Keratinocyte (primary cell): ENCODE measurements at regions not wholly inside any gene's neighbourhood (a gene's known extent, or its start where the extent isn't known, plus 50 kb on each side); places are given as distances from the start of the nearest gene placed in this dataset.

Experiments used
- DNase-seq: peaks from one replicate; pipeline ENCODE4 v3.0.0-alpha.2; 2011; ENCODE audit warnings: low read depth, missing footprints, low spot score
- FAIRE-seq: peaks from 2 replicates; lab custom pipeline; 2011; peaks lifted over from hg19 to GRCh38; lab: Jason Lieb, UNC
- H2AFZ ChIP-seq: 2 replicates; pipeline ENCODE4 v1.6.0; 2012; ENCODE audit warnings: low read length, control low read depth, inconsistent platforms; ENCODE audit not compliant: control insufficient read depth
- H3K27ac ChIP-seq: 2 replicates; pipeline ENCODE4 v1.5.1; 2011; ENCODE audit warnings: low read length; ENCODE audit not compliant: control insufficient read depth, insufficient read depth
- H3K27me3 ChIP-seq: 3 replicates; pipeline ENCODE4 v1.6.0; 2011; ENCODE audit warnings: low read length; ENCODE audit not compliant: control insufficient read depth, insufficient read depth; ENCODE audit errors: extremely low read depth
- H3K36me3 ChIP-seq, 2 experiments: 2 replicates in 1 of 2; 3 replicates in 1 of 2; pipeline ENCODE4 v1.5.1; 2011; ENCODE audit warnings: low read length in 2 of 2, mild to moderate bottlenecking in 1 of 2; ENCODE audit not compliant: control insufficient read depth in 2 of 2, insufficient read depth in 2 of 2; ENCODE audit errors: extremely low read depth in 1 of 2
- H3K4me1 ChIP-seq: 3 replicates; pipeline ENCODE4 v1.5.1; 2011; ENCODE audit warnings: low read length; ENCODE audit not compliant: control insufficient read depth, insufficient read depth; ENCODE audit errors: extremely low read depth
- H3K4me2 ChIP-seq: 3 replicates; pipeline ENCODE4 v1.6.0; 2011; ENCODE audit warnings: low read depth, low read length; ENCODE audit not compliant: control insufficient read depth, insufficient read depth; ENCODE audit errors: extremely low read depth
- H3K4me3 ChIP-seq, 3 experiments: fragments of 200-600 bp in 1 of 3; sonication (generic) in 1 of 3; 2 replicates in 2 of 3; 3 replicates in 1 of 3; pipeline ENCODE4 v1.5.1; 2011 to 2016; ENCODE audit warnings: low read length in 3 of 3, mild to moderate bottlenecking in 3 of 3, control low read depth in 2 of 3, inconsistent platforms in 1 of 3, low read depth in 1 of 3, mixed read lengths in 1 of 3, mixed run types in 1 of 3, moderate library complexity in 1 of 3; ENCODE audit not compliant: control insufficient read depth in 2 of 3, insufficient read depth in 2 of 3; ENCODE audit errors: extremely low read depth in 1 of 3
- H3K79me2 ChIP-seq: 2 replicates; pipeline ENCODE4 v1.6.0; 2012; ENCODE audit warnings: low read length; ENCODE audit not compliant: control insufficient read depth, insufficient read depth
- H3K9ac ChIP-seq: 3 replicates; pipeline ENCODE4 v1.6.0; 2011; ENCODE audit warnings: low read length; ENCODE audit not compliant: control insufficient read depth, insufficient read depth; ENCODE audit errors: extremely low read depth
- H3K9me1 ChIP-seq: 3 replicates; pipeline ENCODE4 v1.6.0; 2011; ENCODE audit warnings: low read length; ENCODE audit not compliant: control insufficient read depth, insufficient read depth; ENCODE audit errors: extremely low read depth
- H3K9me3 ChIP-seq: 2 replicates; pipeline ENCODE4 v1.5.1; 2012; ENCODE audit warnings: low read depth, low read length; ENCODE audit not compliant: control insufficient read depth
- H4K20me1 ChIP-seq: 3 replicates; pipeline ENCODE4 v1.6.0; 2011; ENCODE audit warnings: low read length; ENCODE audit not compliant: control insufficient read depth, insufficient read depth; ENCODE audit errors: extremely low read depth
- EZH2 ChIP-seq: IDR thresholded peaks from one replicate; pipeline ENCODE4 v1.6.1; 2012; ENCODE audit warnings: inconsistent platforms, mild to moderate bottlenecking, low read length, moderate library complexity
- dilution Hi-C: fragments of 300-500 bp; cut with MboI; formaldehyde crosslinking; loops from one replicate; pipeline ENCODE4 v1.7.0; 2020; ENCODE audit warnings: low sequenced_read_pairs; ENCODE audit not compliant: extremely low pct_ligation_motif_present
- TF ChIP-seq, protein P1 (sequence below), 3 experiments: IDR thresholded peaks in 1 of 3; conservative IDR thresholded peaks in 1 of 3; optimal IDR thresholded peaks in 1 of 3; 2 replicates in 2 of 3; 3 replicates in 1 of 3; pipeline versions ENCODE3 to v1.5.1; 2011; ENCODE audit warnings: low read length in 3 of 3, mild to moderate bottlenecking in 3 of 3, moderate library complexity in 2 of 3, control low read depth in 1 of 3, inconsistent platforms in 1 of 3; ENCODE audit not compliant: insufficient read depth in 2 of 3; ENCODE audit errors: extremely low read depth in 1 of 3

DNA sequence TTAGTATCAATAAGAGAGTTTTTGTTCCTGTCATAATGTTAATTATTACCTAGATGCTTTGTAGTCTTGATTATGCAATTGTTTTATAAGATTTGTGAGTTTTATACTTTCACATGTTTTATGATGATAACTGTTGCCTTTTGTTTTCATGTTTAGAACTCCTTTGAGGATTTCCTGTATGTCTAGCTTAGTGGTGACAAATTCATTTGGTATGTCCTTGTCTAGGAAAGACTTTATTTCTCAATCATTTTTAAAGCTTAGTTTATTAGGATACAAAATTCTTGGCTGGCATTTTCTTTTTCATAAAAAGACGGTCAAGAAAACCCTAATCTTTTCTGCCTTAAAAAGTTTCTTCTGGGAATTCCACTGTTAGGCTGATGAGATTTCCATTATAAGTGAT, 849.9 kb upstream of the EYS start:
- DNase-seq (no peak), FAIRE-seq (no peak)
- H3K36me3 ChIP-seq, result no peaks in the 10 kb centered on the region
- TF ChIP-seq EZH2, result no peak
- H3K4me2 ChIP-seq, result no peak overlapping the region
- no peaks in the 10 kb centered on the region for H3K9me1 ChIP-seq
- no peaks in the 10 kb centered on the region for H3K4me1 ChIP-seq
- H3K4me3 ChIP-seq, result no peak overlapping the region
- no peak overlapping the region for H2AFZ ChIP-seq
- H4K20me1 ChIP-seq, result no peaks in the 10 kb centered on the region
- H3K27ac ChIP-seq, result no peak overlapping the region
- no peaks in the 10 kb centered on the region for H3K9me3 ChIP-seq
- no peak overlapping the region for H3K9ac ChIP-seq
- no peaks in the 10 kb centered on the region for H3K79me2 ChIP-seq
- H3K27me3 ChIP-seq, result no peaks in the 10 kb centered on the region
- dilution Hi-C loops, result no loop called here

DNA sequence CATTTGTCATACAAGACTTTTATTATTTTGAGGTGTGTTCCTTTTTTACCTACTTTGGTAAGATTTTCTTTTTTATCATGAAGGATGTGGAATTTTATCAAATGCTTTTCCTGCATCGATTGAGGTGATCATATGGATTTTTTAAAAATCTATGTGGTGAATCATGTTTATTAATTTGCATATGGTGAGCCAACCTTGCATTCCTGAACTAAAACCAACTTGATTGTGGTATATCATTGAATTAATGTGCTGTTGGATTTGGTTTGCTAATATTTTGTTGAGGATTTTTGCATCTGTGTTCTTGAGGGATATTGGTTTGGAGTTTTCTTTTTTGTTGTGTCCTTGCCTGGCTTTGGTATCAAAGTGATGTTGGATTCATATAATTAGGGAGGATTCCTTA, 848.1 kb upstream of the EYS start:
- H3K4me3 ChIP-seq, result no peak overlapping the region
- no peaks in the 10 kb centered on the region for H3K27me3 ChIP-seq
- no peak overlapping the region for H3K4me2 ChIP-seq
- no peak for DNase-seq
- H3K36me3 ChIP-seq, result no peaks in the 10 kb centered on the region
- no peak for FAIRE-seq
- H3K4me1 ChIP-seq, result no peaks in the 10 kb centered on the region
- H3K79me2 ChIP-seq, result no peaks in the 10 kb centered on the region
- dilution Hi-C loops, result no loop called here
- H2AFZ ChIP-seq, result no peak overlapping the region
- H3K9me1 ChIP-seq, result no peaks in the 10 kb centered on the region
- no peaks in the 10 kb centered on the region for H3K9me3 ChIP-seq
- no peaks in the 10 kb centered on the region for H4K20me1 ChIP-seq
- no peak overlapping the region for H3K9ac ChIP-seq
- no peak overlapping the region for H3K27ac ChIP-seq
- TF ChIP-seq EZH2, result no peak

DNA sequence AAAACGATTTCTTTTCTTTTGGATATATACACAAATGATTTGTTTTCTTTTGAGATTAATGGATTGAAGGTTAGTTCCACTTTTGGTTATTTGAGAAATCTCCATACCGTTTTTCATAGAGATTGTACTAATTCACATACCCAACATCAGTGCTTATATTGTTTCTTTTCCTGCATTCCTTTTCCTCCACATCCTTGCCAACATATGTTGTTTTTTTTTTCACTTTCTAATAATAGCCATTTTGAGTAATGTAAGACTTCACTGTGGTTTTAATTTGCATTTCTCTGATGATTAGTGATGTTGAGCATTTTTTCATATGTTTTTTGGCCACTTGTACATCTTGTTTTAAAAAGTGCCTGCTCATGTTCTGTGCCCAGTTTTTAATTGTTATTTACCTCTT, 846.4 kb upstream of the EYS start:
- Histone ChIP-seq H3K9me1 (no peaks in the 10 kb centered on the region), H3K9ac (no peak overlapping the region), H3K9me3 (no peaks in the 10 kb centered on the region), H3K4me1 (no peaks in the 10 kb centered on the region), H2AFZ (no peak overlapping the region), H3K27ac (no peak overlapping the region), H3K79me2 (no peaks in the 10 kb centered on the region), H4K20me1 (no peaks in the 10 kb centered on the region), H3K36me3 (no peaks in the 10 kb centered on the region), H3K27me3 (no peaks in the 10 kb centered on the region), H3K4me2 (no peak overlapping the region), H3K4me3 (no peak overlapping the region)
- dilution Hi-C loops, result no loop called here
- TF ChIP-seq, protein P1, sequence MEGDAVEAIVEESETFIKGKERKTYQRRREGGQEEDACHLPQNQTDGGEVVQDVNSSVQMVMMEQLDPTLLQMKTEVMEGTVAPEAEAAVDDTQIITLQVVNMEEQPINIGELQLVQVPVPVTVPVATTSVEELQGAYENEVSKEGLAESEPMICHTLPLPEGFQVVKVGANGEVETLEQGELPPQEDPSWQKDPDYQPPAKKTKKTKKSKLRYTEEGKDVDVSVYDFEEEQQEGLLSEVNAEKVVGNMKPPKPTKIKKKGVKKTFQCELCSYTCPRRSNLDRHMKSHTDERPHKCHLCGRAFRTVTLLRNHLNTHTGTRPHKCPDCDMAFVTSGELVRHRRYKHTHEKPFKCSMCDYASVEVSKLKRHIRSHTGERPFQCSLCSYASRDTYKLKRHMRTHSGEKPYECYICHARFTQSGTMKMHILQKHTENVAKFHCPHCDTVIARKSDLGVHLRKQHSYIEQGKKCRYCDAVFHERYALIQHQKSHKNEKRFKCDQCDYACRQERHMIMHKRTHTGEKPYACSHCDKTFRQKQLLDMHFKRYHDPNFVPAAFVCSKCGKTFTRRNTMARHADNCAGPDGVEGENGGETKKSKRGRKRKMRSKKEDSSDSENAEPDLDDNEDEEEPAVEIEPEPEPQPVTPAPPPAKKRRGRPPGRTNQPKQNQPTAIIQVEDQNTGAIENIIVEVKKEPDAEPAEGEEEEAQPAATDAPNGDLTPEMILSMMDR (optimal IDR thresholded peaks at IDR 0.05 in 1 of 3, IDR thresholded peaks at IDR 0.05 in 1 of 3, conservative IDR thresholded peaks at IDR 0.05 in 1 of 3; ENCODE audit: extremely low read depth in 1 of 3, insufficient read depth in 2 of 3, low read length in 3 of 3), result no peak
- TF ChIP-seq EZH2, result no peak
- FAIRE-seq (no peak), DNase-seq (no peak)
